Left lobe of liver (tissue), 2 donors: ENCODE measurements at regions not wholly inside any gene's neighbourhood (a gene's known extent, or its start where the extent isn't known, plus 50 kb on each side); places are given as distances from the start of the nearest gene placed in this dataset.
A peak's percentile ranks its signal among the peaks of the same experiment; 100 is the strongest.

Source experiments
- ATAC-seq: fragments of 200-7000 bp; cut with Tn5 transposase; one replicate; pipeline ENCODE4 v1.9.1; 2020; ENCODE audit warnings: mild to moderate bottlenecking, moderate library complexity
- DNase-seq: peaks from one replicate; pipeline ENCODE4 v3.0.0-alpha.2; 2020; ENCODE audit warnings: low spot score
- donor health status: DM: no; HTN: no; CAD: no; lungs with moderate emphysema.
- donor health status: DM: no; HTN: yes; CAD: no.

- ATAC-seq (no peak), DNase-seq (no peak)
Measured at GRCh38 chr1:73953586-73953985, 244.4 kb downstream of the LRRIQ3 start.

GRCh38 chr1:73953186-73953585, 244.8 kb downstream of the LRRIQ3 start:
- DNase-seq (no peak), ATAC-seq (no peak)

DNA sequence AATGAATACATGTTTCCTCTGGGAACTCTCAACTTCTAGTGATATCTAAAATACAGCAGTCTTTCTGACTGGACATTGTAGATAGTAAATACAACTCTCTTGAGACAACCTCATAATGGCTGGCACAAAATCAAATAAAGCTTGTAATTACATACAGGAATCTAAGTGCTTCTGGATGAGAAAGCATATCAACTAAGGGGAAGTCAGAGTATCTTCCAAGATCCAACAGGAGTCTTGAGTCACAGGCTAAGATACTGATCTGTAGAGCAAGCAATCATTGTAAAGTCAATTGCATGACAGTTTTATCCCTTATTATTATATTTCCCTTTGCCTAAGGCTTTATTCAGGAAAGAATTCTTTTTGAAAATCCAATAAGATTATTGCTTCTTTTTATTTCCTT, 249.9 kb downstream of the LRRIQ3 start:
- ATAC-seq (no peak), DNase-seq (no peak)

- DNase-seq (no peak), ATAC-seq (peak; percentile 76)
Measured at GRCh38 chr1:73947009-73947408, 251.0 kb downstream of the LRRIQ3 start.

GRCh38 chr1:73943270-73943669, 254.7 kb downstream of the LRRIQ3 start:
- no peak for DNase-seq
- no peak for ATAC-seq

DNA sequence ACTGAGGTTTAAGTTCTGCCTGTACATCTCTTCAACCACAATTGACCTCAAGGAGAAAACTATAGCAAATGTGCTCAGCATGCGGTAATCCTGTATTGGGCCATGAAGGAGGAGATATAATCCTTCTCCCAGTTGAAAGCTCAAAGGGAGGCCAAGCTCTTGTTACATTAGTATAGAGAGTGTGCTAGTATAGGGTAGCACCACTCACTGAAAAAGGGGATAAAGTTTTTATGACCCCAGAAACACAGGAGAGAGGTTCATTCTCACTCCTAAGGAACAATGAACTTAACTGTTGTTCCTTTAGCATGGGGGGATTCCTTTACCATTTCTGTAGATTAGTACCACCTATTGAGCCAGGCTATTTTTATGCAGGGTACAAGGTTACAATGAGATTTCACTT, 267.7 kb downstream of the LRRIQ3 start:
- DNase-seq (no peak), ATAC-seq (no peak)

DNA sequence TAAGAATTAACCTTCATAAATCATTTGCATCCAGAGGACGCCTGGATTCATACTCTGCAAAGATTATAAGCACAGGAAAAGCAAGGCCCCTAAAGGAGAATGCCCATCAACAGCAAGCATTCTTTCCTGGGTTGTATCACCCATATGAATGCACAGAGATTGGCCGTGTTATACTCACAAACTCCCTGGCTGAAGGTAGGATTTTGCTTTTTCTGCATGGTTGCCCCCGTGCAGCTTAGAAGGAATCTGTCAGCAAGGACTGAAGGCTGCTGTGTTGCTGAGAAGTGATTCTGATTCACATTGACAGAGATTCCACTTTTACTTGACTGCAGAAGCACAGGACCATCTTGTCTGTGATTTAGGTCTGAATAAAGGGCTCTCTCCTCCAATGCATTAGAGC, 283.0 kb downstream of the LRRIQ3 start:
- DNase-seq = no peak
- ATAC-seq = no peak

GRCh38 chr1:73913025-73913424, 285.0 kb downstream of the LRRIQ3 start:
- DNase-seq (no peak), ATAC-seq (no peak)

- DNase-seq = no peak
- no peak for ATAC-seq
Measured at GRCh38 chr1:73911849-73912248, 286.1 kb downstream of the LRRIQ3 start.

GRCh38 chr1:73910466-73910865, 287.5 kb downstream of the LRRIQ3 start:
- ATAC-seq (no peak), DNase-seq (no peak)

- DNase-seq (no peak), ATAC-seq (no peak)
Measured at GRCh38 chr1:73910062-73910461, 287.9 kb downstream of the LRRIQ3 start.

DNA sequence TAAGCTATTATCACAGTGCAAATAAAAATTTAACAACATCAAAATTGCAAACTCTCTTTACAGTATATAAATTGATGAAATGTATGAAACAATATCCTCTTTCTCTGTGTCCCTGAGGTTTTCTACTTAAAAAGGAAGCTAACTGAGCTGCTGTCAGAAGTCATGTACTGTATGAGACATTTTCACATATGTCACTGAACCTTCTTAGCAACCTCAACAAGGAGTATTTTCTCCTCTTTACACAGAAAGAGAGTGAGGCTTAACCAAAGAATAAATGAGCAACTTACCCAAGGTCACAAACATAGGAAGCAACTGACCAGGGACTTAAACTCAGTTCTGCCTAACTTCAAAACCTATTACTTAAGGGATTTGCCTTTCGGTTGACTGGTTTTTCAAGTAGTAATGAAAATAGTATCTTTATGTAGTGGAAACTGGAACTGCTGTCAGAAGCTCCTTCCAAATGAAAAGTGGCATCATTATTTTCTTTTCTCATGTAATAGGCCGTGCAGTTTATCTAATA, 288.9 kb downstream of the LRRIQ3 start:
- DNase-seq (no peak), ATAC-seq (no peak)

- ATAC-seq (no peak), DNase-seq (no peak)
Measured at GRCh38 chr1:73907051-73907450, 290.9 kb downstream of the LRRIQ3 start.

DNA sequence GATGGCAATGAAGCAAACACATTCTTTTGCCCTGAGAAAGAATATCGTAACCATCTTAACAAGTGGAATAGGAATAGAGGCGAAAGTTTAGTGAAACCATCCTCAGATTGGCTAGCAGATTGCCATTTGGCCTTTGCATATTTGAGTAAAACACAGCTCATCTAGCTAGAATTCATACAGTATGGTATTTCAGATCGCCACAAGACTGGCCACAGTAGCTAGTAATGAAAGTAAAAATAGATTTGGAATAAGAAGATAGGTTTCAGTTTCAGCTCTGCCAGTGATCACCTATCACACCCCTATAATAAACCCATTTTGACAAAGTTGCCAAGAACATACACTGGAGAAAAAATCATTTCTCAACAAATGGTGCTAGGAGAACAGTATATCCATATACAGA, 294.9 kb downstream of the LRRIQ3 start:
- no peak for ATAC-seq
- no peak for DNase-seq

GRCh38 chr1:73901738-73902137, 296.2 kb downstream of the LRRIQ3 start:
- ATAC-seq (no peak), DNase-seq (no peak)

- ATAC-seq (no peak), DNase-seq (no peak)
Measured at GRCh38 chr1:73899311-73899710, 298.7 kb downstream of the LRRIQ3 start.

- ATAC-seq = no peak
- DNase-seq = no peak
Measured at GRCh38 chr1:73898540-73898939, 299.4 kb downstream of the LRRIQ3 start.

- DNase-seq (no peak), ATAC-seq (no peak)
Measured at GRCh38 chr1:73887412-73887811, 310.6 kb downstream of the LRRIQ3 start.

DNA sequence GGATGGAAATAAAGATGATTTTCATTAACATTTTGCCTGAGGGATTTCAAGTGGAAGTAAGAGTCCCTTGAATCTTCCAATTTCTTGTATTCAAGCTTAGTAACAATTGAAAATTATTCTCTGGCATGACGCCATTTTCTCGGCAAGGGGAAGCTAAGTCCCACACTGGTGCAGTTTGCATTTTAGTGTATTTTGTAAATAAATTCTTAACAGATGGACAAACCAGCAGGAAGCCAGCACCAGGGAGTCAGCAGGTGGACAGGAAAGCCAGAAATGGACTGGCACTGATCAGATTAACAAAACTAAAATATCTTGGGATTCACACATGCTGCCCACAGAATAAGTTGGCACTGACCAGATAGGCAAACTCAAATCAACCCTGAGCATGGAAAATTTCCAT, 311.3 kb downstream of the LRRIQ3 start:
- DNase-seq = no peak
- no peak for ATAC-seq

DNA sequence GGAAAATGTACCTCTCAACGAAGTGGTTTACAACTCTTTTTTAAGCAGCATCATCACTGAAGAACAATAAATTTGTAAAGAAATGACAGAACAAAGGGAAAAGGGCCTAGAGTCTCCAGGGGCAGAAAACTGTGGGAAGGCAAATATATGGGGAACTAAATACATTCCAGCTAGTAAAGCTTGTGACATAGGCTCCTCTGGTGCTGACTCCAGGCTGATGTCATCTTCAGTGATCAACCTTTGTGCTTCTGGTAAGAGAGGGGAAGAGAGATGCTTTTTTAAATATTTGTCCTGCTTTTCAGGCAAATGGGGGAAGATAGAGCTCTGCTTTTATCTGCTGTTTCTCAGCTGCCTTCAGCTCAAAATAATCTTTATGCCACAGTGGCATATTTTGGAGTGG, 323.2 kb downstream of the LRRIQ3 start:
- DNase-seq (no peak), ATAC-seq (no peak)

GRCh38 chr1:73868810-73869336, 329.1 kb downstream of the LRRIQ3 start:
- DNase-seq (no peak), ATAC-seq (no peak)

DNA sequence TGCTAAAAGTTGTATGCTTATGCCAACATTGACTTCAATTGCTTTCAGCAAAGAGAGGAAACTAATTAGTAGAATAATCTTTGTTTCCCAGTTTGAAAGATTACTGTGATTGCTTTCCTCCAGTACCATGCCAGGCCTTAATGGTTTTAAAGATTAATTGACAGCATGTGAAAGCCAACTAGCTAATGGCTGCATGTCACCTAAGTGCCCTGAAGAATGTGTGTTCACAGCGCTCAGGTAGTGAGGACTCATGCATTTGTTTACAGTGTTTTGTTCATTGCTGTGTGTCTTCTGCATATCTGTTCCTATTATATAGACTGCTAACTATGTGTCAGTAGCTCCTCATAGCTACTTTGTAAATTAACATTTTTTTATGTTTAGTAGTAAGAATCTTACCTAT, 335.6 kb downstream of the LRRIQ3 start:
- no peak for DNase-seq

GRCh38 chr1:73860421-73860950, 337.5 kb downstream of the LRRIQ3 start:
- ATAC-seq = no peak

More for the DNA sequence above, 335.6 kb downstream of the LRRIQ3 start:
- ATAC-seq = no peak

More at GRCh38 chr1:73860421-73860950, 337.5 kb downstream of the LRRIQ3 start:
- DNase-seq = no peak
